AG09309 (cell line): ENCODE measurements at regions not wholly inside any gene's neighbourhood (a gene's known extent, or its start where the extent isn't known, plus 50 kb on each side); places are given as distances from the start of the nearest gene placed in this dataset.
A peak's percentile ranks its signal among the peaks of the same experiment; 100 is the strongest.

Experiments used
- DNase-seq: peaks from one replicate; pipeline ENCODE4 v3.0.0-alpha.2; 2010; ENCODE audit warnings: low read depth
- H3K4me3 ChIP-seq: 2 replicates; pipeline ENCODE4 v1.5.1; 2011; ENCODE audit warnings: mild to moderate bottlenecking, low read depth, low read length, moderate library complexity; ENCODE audit not compliant: control insufficient read depth
- TF ChIP-seq, protein P1 (sequence below): IDR thresholded peaks from 2 replicates; pipeline ENCODE4 v1.5.1; 2011; ENCODE audit warnings: mild to moderate bottlenecking, low read depth, low read length, inconsistent platforms; ENCODE audit not compliant: insufficient read depth, control insufficient read depth; ENCODE audit errors: missing control alignments

DNA sequence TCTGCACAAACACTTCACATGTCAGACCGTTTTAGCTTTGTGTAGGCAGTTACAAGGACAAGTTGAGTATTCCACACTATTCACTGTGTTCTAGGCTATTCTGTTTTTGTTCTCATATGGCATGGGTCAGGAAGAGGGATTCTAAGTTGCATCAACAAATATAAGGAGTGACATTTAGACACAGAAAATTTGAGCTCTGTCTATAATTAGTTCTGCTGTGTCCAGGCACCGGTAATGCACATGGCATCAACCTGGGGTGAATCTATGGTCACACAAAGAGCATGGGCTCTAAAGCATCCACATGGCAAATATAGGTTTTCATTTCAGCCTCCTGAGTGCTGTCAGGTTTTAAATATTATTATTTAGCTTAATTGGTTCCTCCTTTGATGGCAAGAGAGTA is 130.4 kb upstream of the PMFBP1 start:
- TF ChIP-seq, protein P1, sequence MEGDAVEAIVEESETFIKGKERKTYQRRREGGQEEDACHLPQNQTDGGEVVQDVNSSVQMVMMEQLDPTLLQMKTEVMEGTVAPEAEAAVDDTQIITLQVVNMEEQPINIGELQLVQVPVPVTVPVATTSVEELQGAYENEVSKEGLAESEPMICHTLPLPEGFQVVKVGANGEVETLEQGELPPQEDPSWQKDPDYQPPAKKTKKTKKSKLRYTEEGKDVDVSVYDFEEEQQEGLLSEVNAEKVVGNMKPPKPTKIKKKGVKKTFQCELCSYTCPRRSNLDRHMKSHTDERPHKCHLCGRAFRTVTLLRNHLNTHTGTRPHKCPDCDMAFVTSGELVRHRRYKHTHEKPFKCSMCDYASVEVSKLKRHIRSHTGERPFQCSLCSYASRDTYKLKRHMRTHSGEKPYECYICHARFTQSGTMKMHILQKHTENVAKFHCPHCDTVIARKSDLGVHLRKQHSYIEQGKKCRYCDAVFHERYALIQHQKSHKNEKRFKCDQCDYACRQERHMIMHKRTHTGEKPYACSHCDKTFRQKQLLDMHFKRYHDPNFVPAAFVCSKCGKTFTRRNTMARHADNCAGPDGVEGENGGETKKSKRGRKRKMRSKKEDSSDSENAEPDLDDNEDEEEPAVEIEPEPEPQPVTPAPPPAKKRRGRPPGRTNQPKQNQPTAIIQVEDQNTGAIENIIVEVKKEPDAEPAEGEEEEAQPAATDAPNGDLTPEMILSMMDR: no peak
- no peak for DNase-seq
- H3K4me3 ChIP-seq: no peak overlapping the region

DNA sequence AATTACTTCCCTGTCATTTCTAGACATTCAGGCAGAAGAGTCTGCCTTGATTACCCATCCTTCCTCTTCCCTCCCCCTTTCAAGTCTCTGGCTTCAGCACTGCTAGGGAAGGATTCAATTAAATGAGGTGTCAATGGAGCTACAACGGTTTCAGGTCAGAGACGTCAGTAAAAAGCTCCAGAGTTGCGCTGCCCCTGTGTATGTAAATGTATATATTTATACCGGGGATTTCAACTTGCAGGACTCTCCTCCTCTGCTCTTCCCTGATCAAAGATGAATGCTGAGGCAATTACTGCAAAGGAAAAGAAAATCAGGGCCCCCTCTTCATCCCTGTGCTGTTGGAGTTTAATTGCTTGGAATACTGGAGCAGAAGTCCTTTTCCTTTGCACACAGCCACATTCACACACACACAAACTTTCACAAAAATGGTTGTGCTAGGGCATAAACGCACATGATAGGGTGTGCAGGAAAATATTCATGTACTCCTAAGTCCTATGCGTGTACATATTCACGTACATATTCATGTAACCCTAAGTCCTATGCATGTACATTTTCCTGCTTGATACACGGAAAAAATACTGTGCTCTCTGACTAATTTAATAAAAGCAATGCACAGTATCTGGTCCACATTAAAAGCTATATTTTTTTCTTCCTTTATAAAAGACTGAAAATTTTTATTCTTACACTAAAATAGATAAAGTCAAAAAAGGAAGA is 129.7 kb upstream of the PMFBP1 start:
- no peak overlapping the region for H3K4me3 ChIP-seq
- TF ChIP-seq, protein P1: no peak
- no peak for DNase-seq

DNA sequence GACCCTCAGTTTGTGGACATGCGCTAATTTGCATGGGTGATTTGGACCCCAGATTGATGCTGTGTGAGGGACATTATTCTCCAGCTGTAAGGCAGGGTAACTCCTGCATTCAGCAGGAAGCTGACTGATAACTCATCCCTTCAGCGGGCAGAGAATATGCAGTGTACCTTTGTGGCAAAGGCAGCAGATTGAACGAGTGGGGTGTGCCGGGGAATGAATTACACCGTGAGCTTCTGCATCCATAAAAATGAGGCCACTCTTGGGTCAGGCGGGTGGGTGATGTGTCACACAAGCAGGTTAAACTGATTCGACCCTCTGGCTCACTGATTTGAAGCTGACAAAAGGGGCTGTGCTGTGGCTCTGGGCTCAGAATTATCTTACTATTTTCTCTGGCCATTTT is 128.9 kb upstream of the PMFBP1 start:
- no peak for DNase-seq
- no peak overlapping the region for H3K4me3 ChIP-seq
- TF ChIP-seq, protein P1: no peak

DNA sequence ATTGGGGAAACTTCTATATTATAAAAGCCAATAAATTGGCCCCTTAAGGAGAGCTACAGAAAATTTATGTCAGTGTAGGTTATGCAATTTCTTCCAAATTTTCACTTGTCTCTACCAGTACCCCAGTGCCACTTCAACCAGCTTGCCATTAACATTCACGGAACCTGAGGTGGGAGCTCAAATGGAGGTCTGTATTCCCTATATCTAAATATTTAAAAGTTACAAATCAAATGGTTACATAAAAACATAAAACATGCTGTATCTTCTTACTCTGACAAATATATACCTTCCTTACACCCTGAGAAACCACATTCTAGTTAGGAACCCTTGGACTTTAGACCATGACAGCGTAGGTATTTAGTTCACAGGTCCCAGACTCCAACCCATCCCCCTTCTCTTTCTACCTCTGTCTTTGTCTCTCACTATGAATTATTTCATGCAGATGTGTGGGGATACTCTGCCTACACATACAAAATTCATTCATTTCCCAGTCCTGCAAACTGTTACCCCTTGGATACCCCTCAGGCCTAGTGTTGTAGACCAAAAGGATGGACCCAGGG is 127.8 kb upstream of the PMFBP1 start:
- H3K4me3 ChIP-seq: no peak overlapping the region
- TF ChIP-seq, protein P1: no peak
- no peak for DNase-seq

DNA sequence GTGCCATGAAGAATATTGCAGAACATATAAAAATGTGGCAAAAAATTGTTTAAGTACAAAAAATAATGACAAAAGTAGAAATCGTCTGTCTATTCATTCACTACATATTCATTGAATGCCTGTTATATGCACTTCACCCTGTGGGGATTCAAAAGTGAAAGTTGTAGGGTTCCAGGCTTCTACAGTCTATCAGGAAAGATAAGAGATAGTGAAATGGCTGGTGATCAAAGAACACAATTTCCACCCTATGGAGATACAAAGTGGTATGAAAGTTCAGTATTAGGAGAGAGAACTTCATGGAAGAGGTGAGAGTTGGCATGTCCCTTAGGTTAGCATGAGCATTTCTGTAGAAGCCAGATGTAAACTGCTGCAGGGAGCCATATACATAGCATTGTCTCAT is 127.0 kb upstream of the PMFBP1 start:
- no peak for DNase-seq
- TF ChIP-seq, protein P1: no peak
- H3K4me3 ChIP-seq: no peak overlapping the region

DNA sequence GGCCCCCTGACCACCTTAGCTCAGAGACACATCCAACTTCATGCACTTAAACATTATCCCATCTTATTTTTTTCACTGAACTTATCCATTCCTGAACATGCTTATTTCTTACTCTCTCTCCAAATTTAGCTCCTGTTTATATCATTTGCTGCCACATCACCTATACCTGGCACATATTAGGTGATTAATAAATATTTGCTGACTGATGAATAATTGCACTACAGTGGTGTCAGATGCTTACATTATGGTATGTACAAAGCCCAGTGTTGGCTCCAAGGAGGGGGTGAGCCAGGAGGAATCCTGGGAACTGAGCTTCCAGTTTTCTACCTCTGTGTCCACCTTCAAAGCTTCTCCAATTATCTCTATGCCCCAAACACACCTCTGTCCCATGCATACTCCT is 124.0 kb upstream of the PMFBP1 start:
- DNase-seq: no peak
- TF ChIP-seq, protein P1: no peak

DNA sequence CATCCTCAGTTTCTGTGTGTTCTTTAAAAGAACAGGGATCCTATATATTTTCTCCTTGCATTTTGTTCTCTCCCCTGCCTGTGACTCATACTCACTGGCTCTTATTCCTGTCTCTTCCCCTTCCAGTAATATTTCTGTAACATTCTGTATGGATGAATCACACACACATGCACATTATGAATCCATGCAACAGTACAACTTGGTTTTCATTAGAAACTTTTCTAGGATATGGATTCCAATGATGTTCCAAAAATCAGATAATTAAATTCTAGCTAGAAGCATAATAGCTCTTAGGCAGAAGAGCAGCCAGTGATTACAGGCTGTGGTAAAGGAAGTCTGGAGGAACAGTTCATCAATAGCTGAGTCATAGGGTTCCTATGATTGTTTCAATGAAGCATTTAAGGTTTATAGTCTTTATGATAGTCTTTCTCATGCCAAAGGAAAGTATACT is 119.6 kb upstream of the PMFBP1 start:
- H3K4me3 ChIP-seq: no peak overlapping the region

More for the DNA sequence above, 124.0 kb upstream of the PMFBP1 start:
- H3K4me3 ChIP-seq: no peak overlapping the region

More for the DNA sequence above, 119.6 kb upstream of the PMFBP1 start:
- DNase-seq: peak; percentile 93
- TF ChIP-seq, protein P1: no peak
